GM18502 (cell line): ENCODE measurements at regions not wholly inside any gene's neighbourhood (a gene's known extent, or its start where the extent isn't known, plus 50 kb on each side); places are given as distances from the start of the nearest gene placed in this dataset.

Source experiments
- ATAC-seq: cut with Tn5 transposase; IDR thresholded peaks from one replicate; pipeline ENCODE4 v1.9.1; 2021; ENCODE audit warnings: mild to moderate bottlenecking; ENCODE audit not compliant: unreplicated experiment, poor library complexity

GRCh38 chr12:91319071-91319760 lies 136.6 kb upstream of the DCN start:
- ATAC-seq, result no peak

- ATAC-seq, result no peak
Measured at GRCh38 chr12:91317306-91317705, 134.7 kb upstream of the DCN start.

- ATAC-seq, result no peak
Measured at GRCh38 chr12:91316907-91317269, 134.3 kb upstream of the DCN start.

- ATAC-seq, result no peak
Measured at GRCh38 chr12:91316161-91316906, 133.7 kb upstream of the DCN start.

- no peak for ATAC-seq
Measured at GRCh38 chr12:91311081-91311480, 128.5 kb upstream of the DCN start.

- no peak for ATAC-seq
Measured at GRCh38 chr12:91309450-91309849, 126.8 kb upstream of the DCN start.

GRCh38 chr12:91307957-91308670 lies 125.5 kb upstream of the DCN start:
- ATAC-seq, result no peak

- no peak for ATAC-seq
Measured at GRCh38 chr12:91290354-91290753, 107.7 kb upstream of the DCN start.

- no peak for ATAC-seq
Measured at GRCh38 chr12:91289906-91290305, 107.3 kb upstream of the DCN start.

GRCh38 chr12:91289072-91289471 lies 106.5 kb upstream of the DCN start:
- no peak for ATAC-seq

- no peak for ATAC-seq
Measured at GRCh38 chr12:91287753-91288152, 105.1 kb upstream of the DCN start.

- ATAC-seq, result no peak
Measured at GRCh38 chr12:91278126-91278525, 95.5 kb upstream of the DCN start.

GRCh38 chr12:91276509-91276908 lies 93.9 kb upstream of the DCN start:
- ATAC-seq, result no peak

- no peak for ATAC-seq
Measured at GRCh38 chr12:91275321-91275720, 92.7 kb upstream of the DCN start.

GRCh38 chr12:91274916-91275315 lies 92.3 kb upstream of the DCN start:
- no peak for ATAC-seq

- no peak for ATAC-seq
Measured at GRCh38 chr12:91273560-91273959, 90.9 kb upstream of the DCN start.

GRCh38 chr12:91272461-91273063 lies 89.9 kb upstream of the DCN start:
- no peak for ATAC-seq

GRCh38 chr12:91271185-91271584 lies 88.6 kb upstream of the DCN start:
- no peak for ATAC-seq

GRCh38 chr12:91267039-91267438 lies 84.4 kb upstream of the DCN start:
- ATAC-seq, result no peak

- no peak for ATAC-seq
Measured at GRCh38 chr12:91264178-91264577, 81.6 kb upstream of the DCN start.
